Lower leg skin (tissue), 4 donors: ENCODE measurements at regions not wholly inside any gene's neighbourhood (a gene's known extent, or its start where the extent isn't known, plus 50 kb on each side); places are given as distances from the start of the nearest gene placed in this dataset.

Source experiments
- DNase-seq, 2 donors: peaks; one replicate each; pipeline ENCODE4 v3.0.0-alpha.2; 2019; ENCODE audit warnings: low spot score in 2 of 2
- H3K4me3 ChIP-seq: fragments of 200-600 bp; sonication (generic); 2 replicates; pipeline ENCODE4 v1.5.1; 2017; ENCODE audit warnings: mild to moderate bottlenecking, low read depth; ENCODE audit not compliant: poor library complexity, severe bottlenecking
- POLR2A ChIP-seq, 2 donors: fragments of 450-650 bp; IDR thresholded peaks; one replicate each; pipeline ENCODE4 v1.6.1; 2016 to 2017; ENCODE audit warnings: antibody characterized with exemption in 2 of 2, mild to moderate bottlenecking in 1 of 2, moderate library complexity in 1 of 2
- WGBS, 2 donors: methylation state at CpG; one replicate each; pipeline ENCODE4 v1.1.5; 2018; 5-methylcytosine and 5-hydroxymethylcytosine counted together
- intact Hi-C: fragments of 100-400 bp; cut with DNase I; formaldehyde crosslinking; loops from one replicate; pipeline ENCODE4 v1.15.0; 2023; ENCODE audit warnings: low total_unique reads
- TF ChIP-seq, protein P1 (sequence below), 3 donors: fragments of 450-650 bp; IDR thresholded peaks; one replicate each; pipeline ENCODE4 v1.5.1; 2016; ENCODE audit warnings: antibody characterized with exemption in 3 of 3, mild to moderate bottlenecking in 3 of 3, moderate library complexity in 2 of 3

DNA sequence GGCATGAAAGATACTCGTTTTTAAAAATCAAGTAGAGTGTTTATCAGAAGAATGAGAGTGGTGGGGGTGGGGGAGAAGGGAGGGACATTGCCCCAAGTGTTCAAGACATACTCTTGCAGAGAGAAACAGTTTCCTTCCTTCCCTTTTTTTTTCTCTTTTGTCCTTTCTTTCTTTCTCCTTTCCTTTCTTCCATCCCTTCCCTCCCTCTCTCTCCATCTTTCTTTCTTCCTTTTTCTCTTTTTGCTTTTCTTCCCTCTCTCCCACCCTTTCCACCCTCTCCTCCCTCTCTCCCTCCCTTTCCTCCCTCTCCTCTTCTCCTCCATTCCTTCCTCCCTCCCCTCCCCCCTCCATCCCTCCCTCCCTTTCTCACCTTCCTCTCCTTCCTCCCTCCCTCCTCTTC, 478.3 kb upstream of the EDIL3 start:
- no peak for TF ChIP-seq POLR2A (IDR thresholded peaks at IDR 0.05)
- TF ChIP-seq, protein P1, sequence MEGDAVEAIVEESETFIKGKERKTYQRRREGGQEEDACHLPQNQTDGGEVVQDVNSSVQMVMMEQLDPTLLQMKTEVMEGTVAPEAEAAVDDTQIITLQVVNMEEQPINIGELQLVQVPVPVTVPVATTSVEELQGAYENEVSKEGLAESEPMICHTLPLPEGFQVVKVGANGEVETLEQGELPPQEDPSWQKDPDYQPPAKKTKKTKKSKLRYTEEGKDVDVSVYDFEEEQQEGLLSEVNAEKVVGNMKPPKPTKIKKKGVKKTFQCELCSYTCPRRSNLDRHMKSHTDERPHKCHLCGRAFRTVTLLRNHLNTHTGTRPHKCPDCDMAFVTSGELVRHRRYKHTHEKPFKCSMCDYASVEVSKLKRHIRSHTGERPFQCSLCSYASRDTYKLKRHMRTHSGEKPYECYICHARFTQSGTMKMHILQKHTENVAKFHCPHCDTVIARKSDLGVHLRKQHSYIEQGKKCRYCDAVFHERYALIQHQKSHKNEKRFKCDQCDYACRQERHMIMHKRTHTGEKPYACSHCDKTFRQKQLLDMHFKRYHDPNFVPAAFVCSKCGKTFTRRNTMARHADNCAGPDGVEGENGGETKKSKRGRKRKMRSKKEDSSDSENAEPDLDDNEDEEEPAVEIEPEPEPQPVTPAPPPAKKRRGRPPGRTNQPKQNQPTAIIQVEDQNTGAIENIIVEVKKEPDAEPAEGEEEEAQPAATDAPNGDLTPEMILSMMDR (IDR thresholded peaks at IDR 0.05) = no peak
- intact Hi-C loops = no loop called here
- DNase-seq = no peak
- H3K4me3 ChIP-seq = no peak overlapping the region
- 36 to 81% methylated on average over 1 of the region's 1 CpG for WGBS, 2 donors

- TF ChIP-seq POLR2A (IDR thresholded peaks at IDR 0.05) = no peak
- intact Hi-C loops = no loop called here
- DNase-seq = no peak
- 73 to 74% methylated on average over 7 of the region's 7 CpGs for WGBS, 2 donors
- H3K4me3 ChIP-seq = no peak overlapping the region
These were observed 477.5 kb upstream of the EDIL3 start for GRCh38 chr5:84862132-84862531.

GRCh38 chr5:84861306-84861705, 476.6 kb upstream of the EDIL3 start:
- 49 to 58% methylated on average over 2 of the region's 2 CpGs for WGBS, 2 donors
- no peak for DNase-seq
- no peak overlapping the region for H3K4me3 ChIP-seq
- intact Hi-C loops = no loop called here
- TF ChIP-seq POLR2A (IDR thresholded peaks at IDR 0.05) = no peak
- TF ChIP-seq, protein P1 (IDR thresholded peaks at IDR 0.05) = no peak

DNA sequence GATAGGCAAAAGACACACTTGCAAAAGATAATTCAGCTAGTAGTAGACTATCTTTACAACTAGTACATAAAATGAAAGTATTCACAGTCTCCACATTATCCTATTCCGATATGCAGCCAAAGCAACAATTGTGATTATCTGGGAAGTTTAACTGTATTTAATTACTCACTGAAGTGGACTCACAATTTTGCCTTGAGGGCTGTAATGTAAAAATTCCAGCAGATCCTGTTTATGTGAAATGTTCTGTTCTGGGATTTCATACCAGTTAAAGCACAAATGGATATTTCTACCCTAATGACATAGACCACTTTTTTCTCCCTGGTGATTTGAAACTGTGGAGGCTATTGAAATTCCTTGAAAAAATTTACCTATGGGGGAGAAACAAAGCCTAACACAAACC, 474.4 kb upstream of the EDIL3 start:
- TF ChIP-seq POLR2A (IDR thresholded peaks at IDR 0.05) = no peak
- TF ChIP-seq, protein P1 (IDR thresholded peaks at IDR 0.05) = no peak
- DNase-seq = no peak
- no peak overlapping the region for H3K4me3 ChIP-seq
- WGBS, 2 donors = 53 to 76% methylated on average over 1 of the region's 1 CpG
- intact Hi-C loops = no loop called here

GRCh38 chr5:84831701-84832100, 447.0 kb upstream of the EDIL3 start:
- intact Hi-C loops = no loop called here

DNA sequence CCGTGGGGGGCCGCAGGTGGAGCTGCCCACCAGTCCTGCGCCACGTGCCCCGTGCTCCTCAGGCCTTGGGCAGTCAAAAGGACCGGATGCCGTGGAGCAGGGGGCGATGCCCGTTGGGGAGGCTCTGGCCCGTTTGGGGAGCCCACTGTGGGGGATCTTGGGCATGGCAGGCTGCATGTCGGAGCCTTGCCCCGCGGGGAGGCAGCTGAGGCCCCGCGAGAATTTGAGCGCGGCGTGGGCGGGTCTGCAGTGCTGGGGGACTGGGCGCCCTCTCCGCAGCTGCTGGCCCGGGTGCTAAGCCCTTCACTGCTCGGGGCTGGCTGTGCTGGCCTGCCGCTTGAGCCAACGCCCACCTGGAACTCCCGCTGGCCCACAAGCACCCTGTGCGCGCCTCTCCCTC, 445.6 kb upstream of the EDIL3 start:
- DNase-seq = no peak
- 91 to 94% methylated on average over 18 to 22 of the region's 28 CpGs for WGBS, 2 donors
- no peak overlapping the region for H3K4me3 ChIP-seq
- intact Hi-C loops = no loop called here
- TF ChIP-seq, protein P1 (IDR thresholded peaks at IDR 0.05) = no peak
- TF ChIP-seq POLR2A (IDR thresholded peaks at IDR 0.05) = no peak

More at GRCh38 chr5:84831701-84832100, 447.0 kb upstream of the EDIL3 start:
- 83 to 84% methylated on average over 1 of the region's 1 CpG for WGBS, 2 donors
- no peak overlapping the region for H3K4me3 ChIP-seq
- TF ChIP-seq, protein P1 (IDR thresholded peaks at IDR 0.05) = no peak
- TF ChIP-seq POLR2A (IDR thresholded peaks at IDR 0.05) = no peak
- no peak for DNase-seq
